GM21737 (cell line): ENCODE measurements at regions not wholly inside any gene's neighbourhood (a gene's known extent, or its start where the extent isn't known, plus 50 kb on each side); places are given as distances from the start of the nearest gene placed in this dataset.

Source experiments
- ATAC-seq: cut with Tn5 transposase; IDR thresholded peaks from one replicate; pipeline ENCODE4 v1.9.1; 2021; ENCODE audit warnings: mild to moderate bottlenecking, moderate library complexity; ENCODE audit not compliant: unreplicated experiment

GRCh38 chrX:45261005-45261404, 60.3 kb upstream of the DIPK2B start:
- ATAC-seq = no peak

- ATAC-seq = no peak
Observed at GRCh38 chrX:45258731-45259402, 58.2 kb upstream of the DIPK2B start.
